GM21825 (cell line): ENCODE measurements at regions not wholly inside any gene's neighbourhood (a gene's known extent, or its start where the extent isn't known, plus 50 kb on each side); places are given as distances from the start of the nearest gene placed in this dataset.
"Not testable (repeated sequence)": the region's sequence is repeated elsewhere in the genome, so short reads cannot be mapped to it uniquely, and the experiment has no call there.

Source experiments
- ATAC-seq: cut with Tn5 transposase; IDR thresholded peaks from one replicate; pipeline ENCODE4 v1.9.1; 2021; ENCODE audit warnings: mild to moderate bottlenecking, moderate library complexity; ENCODE audit not compliant: unreplicated experiment

DNA sequence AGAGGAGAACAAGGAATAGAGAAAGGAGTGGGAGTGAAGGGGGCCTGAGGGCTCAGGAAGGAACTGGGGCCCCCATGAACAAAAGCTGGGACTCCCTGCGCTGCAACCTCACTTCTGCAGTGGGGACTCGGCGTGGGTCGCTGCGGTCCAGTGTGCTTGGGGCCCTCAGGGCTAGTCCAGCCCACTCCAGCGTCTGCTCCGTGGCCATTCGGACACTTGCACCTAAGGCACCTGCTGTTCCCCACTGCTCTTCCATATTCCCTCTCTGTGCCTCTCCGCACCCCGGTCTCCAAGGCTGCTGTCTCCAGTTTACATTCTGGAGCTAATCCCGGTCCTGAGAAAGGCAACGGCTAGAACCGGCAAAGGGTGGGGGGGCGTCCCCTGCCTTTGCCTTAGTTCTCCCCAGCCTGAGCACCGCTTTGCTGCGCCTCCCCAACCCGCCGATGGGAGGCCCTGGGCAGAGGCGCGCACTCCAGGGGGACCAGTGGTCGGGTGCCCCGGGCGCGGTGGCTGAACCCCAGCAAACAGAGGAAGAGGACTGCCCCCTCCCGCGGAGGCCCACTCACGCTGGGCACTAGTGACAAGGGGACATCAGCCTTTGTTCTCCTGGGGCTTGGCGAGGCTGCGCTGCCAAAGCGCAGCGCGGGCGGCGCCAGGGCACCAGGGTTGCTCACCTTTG lies 327.7 kb upstream of the F9 start:
- no peak for ATAC-seq

DNA sequence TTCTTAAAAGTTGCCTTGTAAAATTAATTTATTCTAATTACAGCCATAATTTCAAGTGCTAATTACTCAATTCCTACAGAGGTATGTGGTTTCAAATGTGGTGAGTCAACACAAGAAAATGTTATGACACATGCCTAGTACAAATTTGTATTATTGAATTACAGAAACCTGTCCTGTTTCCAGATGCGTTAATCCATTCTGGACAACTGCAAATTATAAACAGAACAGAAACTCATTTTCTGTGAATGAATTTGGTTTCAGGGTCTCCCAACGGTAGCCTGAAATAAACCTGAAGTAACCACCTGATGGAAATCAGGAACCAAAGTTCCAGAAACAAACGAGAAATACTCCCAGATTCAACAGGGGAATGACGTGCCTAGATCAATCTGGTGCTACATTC lies 328.6 kb upstream of the F9 start:
- ATAC-seq = no peak

DNA sequence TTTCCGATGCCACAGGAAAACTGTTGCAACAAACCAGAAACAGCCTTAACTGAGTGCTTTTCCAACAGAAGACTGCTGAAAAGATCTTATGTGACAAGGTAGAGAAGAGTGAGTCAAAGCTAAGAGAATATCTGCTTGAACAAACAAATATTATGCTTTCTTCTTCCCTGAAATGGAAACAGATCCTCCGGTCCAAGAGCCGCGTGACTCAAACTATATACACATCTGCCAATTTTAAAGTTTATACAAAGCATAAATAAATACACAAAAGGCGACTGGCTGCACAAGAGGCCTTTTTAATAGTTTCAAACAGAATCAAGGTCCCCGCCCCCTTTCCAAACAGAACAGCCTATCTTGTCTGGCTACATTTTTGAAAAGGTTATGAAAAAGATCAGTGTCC lies 329.7 kb upstream of the F9 start:
- ATAC-seq = no peak

DNA sequence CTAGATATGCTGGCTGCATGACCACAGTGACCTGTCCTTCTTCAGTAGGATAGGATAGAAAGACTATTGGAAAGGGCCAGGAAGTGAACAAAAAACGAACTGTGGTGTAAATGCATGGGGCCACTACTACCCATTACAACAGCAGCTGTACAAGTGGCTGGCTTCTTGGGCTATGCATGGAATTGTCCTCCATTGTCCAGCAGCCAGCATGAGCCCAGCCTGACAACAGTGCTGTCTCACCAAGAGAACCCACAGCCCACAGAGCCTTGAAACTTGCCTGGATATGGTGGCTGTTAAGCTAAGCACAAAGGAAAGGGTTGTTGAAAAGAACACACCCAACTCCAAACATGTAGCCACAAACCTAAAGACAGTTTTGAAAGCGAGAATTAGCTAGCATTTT lies 330.2 kb upstream of the F9 start:
- no peak for ATAC-seq

DNA sequence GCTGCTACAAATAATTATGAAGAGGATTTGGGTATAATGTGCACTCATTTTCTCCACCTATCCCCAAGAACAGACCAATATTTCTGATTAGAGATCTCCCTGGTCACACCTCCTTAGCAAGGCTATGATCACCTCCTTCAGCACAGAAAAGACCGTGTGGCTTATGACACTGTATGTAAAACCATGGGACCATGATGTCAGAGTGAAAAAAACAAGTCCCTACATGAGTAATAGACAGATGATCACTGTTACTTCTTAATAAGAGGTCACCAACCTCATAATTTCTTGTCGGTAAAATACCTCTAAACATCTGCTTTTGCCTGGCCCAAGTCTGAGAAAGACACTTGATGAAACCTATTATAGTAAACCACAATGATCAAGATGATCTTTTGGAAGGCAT lies 330.6 kb upstream of the F9 start:
- no peak for ATAC-seq

DNA sequence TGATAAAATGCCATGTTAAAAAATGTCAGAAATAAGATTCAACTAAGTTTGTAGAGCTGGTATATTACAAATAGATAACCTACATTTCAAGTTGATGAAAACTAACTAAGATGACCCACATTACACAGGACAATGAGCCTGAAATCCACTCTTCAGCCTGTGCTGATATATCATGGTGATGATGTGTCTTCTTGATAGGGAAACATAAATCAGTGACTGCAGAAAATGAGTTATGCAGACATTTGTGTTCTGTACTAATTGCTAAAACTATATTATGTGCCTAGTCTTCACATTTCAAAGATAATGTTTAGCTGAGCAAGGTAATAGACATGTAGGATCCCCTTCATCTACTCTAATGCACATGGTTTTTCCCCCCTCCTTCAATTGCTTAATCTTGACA lies 331.6 kb upstream of the F9 start:
- no peak for ATAC-seq

DNA sequence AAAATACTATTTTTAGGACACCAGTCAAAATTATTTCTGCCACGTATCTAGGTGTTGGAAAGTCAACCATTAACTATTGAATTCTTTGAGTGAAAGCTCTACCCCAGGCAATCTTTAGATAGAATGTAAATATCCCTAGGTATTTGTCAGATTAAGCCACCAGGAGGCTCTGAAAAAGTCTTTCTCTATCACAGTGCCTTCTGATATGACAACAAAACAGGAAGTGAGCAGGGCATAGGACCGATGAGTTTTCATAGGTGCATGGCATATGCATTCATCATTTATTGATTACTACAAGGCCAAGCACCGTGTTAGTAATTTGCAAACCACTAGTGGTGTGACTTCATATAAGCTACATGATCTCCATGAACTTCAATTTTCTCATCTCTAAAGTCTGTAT lies 333.6 kb upstream of the F9 start:
- no peak for ATAC-seq

DNA sequence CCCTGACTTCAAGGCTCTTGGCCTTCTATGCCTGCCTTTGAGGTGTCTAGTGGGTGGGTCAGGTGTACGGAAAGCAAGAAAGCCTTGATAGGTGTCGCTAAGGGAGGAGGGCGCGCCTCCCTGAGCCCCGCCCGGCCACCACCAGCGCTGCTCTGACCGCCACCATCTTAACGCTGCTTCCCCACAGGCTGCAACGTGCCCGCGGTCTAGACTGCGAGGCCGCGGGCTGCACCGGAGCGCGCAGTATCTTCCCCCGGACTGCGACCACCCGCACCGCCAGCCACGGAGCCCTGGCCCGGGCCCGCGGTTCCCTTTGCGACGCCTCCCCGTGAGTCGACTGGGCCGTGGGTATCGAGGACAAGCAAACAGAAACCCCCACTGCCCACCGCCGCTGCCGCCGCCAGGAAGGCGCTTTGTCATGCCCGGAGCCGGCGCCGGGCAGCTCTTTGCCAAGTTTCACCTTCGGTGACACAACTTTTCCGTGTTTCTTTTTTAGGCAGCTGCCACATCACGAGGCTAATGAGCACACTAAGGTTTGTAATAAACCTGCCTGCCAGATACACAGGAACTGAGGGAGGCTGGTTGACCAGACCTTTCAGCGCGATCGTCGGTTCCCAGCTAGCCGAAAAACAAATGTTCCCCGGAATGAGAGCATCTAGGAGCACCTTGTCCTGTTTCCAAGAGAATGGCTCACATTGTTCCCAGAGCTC lies 335.8 kb upstream of the F9 start:
- no peak for ATAC-seq

DNA sequence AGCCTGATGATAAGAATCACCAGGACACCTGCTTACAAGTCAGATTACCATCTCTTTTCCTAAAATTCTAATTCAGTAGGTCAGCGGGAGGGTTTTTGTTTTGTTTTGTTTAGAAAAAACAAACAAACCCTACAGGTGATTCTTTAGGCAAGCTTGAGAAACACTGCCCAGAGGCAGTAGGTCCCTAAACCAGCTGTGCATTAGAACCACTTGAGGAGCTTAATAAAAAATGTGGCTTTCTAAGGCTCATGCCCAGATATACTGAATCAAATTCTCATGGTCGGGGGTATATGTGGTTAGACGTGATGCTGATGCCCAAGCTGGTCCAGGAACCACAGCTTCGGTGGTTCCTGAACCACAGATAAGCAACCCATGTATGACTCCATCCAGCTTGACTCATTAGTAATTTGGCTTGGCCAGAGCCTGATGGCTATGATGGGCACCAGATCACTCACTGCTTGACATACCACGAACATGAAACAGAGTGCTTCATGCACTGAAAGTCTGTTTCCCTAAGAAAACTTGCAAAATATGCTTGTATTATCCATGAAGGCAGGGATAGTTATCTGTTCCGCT lies 338.1 kb upstream of the F9 start:
- ATAC-seq = no peak

DNA sequence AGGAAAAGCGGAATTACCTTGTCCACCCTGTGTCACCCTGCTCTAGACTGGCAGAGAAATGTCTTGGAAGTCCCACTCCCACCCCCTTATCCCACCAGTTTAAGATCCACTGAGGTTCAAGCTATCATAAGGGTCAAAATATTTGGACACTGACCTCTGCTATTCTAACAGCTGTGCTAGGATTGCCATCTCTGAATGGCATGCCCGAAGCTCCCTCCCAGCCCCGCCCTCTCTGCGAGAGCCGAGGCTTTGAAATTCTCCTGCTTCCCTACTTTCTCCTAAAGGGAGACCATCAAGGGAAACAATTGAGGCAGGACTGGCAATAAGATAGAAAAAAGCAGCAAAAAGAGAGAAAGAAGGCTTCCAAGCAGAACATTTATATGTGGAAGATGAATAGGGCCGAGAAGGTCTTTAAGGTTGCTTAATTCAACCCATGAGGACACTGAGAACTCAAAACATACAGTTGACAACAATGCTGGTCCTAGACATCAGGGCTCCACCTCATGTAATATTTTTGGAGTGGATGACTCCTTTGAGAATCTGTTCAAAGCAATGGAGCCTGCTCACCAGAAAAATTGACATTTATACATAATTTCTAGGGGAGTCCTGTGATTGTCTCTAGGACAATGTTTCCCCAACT lies 338.7 kb upstream of the F9 start:
- no peak for ATAC-seq

DNA sequence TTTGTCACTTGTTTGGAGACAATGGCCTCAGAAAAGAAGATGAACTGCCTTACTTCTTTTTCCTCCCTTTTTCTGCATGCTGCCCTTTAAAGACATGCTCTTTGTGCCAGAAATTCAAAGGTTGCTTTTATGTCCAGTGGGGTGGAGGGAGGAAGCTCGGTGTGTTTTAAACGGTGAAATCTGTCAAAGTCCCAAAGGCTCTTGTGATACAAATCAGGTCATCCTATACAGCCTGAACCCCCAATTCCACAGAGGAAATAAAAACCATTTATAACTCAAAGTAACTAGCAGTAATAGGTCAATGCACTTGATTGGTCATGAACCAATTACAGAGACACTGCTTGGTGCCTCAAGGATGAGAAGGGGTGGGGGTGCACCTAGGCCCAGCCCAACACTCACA lies 339.3 kb upstream of the F9 start:
- ATAC-seq = no peak

DNA sequence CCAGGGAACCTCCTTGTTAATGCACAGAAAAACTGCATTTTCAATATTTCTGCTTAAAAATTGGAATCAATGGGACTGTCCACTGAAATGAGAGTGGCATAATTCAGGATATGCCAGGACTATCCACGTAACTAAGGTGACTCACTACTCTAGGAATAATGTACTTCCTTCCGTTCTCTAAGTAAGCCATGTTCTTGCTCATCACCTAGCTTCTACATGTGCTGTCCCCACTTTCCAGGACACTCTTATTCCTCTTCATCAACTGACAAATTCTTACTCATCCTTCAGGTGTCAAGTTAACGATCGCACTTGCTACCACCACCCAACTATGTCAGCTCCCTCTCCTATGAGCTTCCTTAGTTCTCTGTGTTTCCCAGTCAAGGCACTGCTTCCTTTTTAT lies 342.8 kb upstream of the F9 start:
- ATAC-seq = no peak

DNA sequence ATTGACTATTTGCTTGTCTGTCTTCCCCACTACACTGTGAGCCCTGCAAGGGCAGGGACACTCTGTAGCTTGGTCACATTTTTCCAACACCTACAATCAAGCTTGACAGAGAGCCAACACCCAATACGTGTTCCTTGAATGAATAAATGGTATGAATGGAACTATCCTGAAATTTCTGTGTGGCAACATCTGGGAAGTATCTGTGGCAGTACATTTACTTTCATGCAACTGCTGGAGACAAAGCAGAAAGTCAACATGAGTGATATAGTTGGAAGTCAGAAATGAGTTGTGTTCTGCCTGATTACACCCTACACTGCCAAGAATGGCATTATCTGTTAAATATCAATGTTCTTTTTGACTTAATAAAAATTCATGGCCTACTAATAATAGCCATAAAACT lies 343.5 kb upstream of the F9 start:
- no peak for ATAC-seq

DNA sequence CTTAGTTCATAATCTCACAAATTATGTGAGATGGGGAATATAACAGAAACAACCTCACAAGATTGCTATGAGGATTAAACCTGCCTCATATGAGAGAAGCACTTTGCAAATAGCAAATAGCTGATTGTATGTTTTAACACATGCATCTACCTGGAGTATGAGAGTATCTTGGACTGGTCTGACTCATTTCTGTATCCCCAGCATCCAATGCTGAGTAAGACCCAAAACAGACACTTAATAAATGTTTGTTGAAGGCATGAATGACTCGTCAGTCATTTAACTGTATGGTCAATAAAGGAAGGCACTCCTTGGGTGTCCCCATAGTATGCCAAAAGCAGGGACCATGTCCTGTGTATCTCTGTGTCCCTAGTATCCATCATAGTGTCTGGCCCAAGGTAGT lies 350.9 kb upstream of the F9 start:
- no peak for ATAC-seq

DNA sequence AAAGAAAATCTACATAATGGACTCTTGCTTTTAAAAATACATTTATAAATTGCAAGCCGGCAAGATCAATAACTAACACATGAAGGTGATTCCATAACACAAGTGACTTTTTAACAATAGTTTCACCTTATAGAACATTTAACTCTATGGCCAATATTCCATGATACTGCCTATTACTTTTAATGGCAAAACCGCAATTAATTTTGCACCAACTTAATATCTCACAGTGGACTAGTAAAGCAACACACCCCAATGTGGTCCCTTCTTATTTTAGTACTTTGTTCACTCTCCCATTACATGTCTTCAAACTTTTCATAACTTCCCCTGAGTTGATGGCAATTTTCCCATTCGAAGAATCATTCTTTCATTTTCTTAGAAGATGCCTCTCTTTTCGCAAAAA lies 351.6 kb upstream of the F9 start:
- ATAC-seq = no peak

DNA sequence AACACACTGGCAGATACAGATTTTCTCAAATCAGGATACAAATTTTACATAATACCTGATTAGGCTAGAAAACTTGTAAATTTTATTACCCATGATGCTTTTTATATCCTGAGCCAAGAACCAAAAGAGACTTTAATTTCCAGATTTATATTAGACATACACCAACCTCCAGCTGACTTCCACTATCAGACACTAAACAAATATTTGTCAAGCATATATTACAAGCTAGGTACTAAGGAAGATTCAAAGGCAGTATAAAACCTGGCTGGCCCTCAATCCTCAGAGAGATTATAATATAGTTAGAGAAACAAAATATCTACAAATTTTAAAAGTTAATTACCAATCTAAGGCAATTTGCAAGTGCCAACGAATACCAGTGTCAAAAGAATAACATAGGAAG lies 357.8 kb upstream of the F9 start:
- ATAC-seq = no peak

DNA sequence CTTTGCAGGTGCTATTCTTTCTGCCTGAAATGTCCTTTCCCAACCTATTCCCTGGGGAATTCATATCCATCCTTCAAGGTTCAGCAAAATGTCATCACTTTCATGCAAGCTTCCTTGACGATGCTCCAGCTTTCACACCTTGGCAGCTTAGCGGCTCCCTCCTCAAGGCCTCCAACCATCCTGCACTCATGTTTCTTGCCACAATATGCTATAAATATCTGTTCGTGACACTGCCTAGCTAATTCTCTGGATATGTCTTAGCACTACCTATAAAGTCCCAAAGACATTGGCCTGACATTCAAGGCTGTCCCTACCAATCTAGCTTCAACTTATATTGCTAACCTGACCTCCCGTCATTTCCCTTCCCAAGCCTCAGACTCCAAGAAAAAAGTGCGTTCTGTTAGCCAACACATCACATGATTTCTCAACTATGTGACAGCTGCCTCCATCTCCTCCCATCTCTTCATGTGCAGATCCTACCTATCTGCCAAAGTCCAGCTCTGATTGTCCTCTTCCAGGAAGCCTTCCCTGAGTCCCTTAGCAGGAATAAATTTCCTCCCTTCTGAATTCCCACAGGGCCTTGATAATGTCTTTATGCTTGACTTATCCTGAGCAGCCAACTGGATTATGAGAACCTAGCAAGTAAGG lies 359.9 kb upstream of the F9 start:
- ATAC-seq = no peak

DNA sequence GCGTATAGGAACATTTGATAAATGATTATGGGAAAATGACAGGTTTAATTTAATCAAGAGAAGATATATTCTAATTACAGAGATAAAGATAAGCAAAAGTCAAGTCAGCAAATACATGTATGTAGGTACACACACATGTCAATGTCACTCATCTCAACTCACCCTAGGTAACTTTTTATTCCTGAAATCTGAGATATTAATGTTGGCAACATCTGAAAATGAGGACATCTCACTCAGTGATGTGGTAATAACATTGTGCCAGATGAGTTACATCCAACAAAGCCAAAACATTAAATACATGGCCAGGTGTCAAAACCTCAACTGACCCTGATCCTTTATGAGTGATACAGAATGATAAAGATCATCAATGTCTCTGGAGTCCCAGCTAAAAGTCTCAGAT lies 363.3 kb upstream of the F9 start:
- no peak for ATAC-seq

DNA sequence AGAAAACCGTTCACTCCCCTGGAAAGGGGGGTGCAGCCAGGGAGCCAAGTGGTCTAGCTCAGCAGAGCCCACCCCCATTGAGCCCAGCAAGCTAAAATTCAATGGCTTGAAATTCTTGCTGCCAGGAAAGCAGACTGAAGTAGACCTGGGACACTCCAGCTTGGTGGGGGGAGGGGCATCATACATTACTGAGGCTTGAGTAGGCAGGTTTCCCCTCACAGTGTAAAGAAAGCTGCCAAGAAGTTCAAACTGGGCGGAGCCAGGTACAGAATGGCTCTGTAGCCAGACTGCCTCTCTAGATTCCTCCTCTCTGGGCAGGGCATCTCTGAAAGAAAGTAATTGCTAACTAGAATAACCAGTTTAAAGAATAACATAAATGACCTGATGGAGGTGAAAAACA lies 372.3 kb upstream of the F9 start:
- no peak for ATAC-seq

DNA sequence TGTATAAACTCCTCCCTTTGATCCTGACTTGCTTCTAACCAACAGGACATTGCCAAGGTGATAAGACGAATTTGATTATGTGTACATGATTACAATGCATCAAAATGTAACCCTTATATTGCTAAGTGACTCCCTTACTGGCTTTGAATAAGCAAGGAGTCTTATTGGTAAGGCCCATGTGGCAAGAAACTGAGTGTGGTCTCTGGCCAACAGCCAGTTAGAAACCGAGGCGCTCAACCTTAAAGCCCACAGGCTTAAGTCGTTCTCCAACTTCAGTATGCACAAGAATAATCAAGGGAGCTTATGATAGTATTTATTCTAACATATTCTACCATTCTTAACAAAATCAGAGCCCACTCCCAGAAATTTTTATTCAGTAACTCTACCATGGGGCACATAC lies 374.2 kb upstream of the F9 start:
- ATAC-seq = no peak

DNA sequence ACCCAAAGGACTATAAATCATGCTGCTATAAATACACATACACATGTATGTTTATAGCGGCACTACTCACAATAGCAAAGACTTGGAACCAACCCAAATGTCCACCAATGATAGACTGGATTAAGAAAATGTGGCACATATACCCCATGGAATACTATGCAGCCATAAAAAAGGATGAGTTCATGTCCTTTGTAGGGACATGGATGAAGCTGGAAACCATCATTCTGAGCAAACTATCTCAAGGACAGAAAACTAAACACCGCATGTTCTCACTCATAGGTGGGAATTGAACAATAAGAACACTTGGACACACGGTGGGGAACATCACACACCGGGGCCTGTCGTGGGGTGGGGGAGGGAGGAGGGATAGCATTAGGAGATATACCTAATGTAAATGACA lies 383.9 kb upstream of the F9 start:
- not testable (repeated sequence) for ATAC-seq

DNA sequence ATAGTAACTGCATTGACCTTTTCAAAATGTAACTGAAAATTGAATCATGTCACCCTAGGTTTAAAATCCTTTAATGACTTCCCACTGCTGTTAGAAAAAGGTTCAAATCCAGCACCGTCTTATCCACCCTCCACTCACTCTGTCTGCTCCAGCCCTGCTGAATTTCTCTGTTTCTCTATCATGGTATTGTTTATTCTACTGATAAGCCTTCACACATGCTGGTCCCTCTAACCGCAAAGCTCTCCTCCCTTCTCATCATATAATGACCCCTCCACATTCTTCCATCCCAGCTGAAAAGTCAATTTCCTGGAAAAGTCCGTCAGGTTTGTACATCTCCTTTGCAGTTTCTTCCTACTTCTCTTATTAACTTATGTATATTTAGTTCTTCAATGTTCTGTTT lies 389.2 kb upstream of the F9 start:
- no peak for ATAC-seq
